GM19397 (cell line): ENCODE measurements at regions not wholly inside any gene's neighbourhood (a gene's known extent, or its start where the extent isn't known, plus 50 kb on each side); places are given as distances from the start of the nearest gene placed in this dataset.
A peak's percentile ranks its signal among the peaks of the same experiment; 100 is the strongest.
"Not testable (repeated sequence)": the region's sequence is repeated elsewhere in the genome, so short reads cannot be mapped to it uniquely, and the experiment has no call there.

Experiments used
- ATAC-seq: cut with Tn5 transposase; IDR thresholded peaks from one replicate; pipeline ENCODE4 v1.9.1; 2021; ENCODE audit warnings: mild to moderate bottlenecking, moderate library complexity; ENCODE audit not compliant: unreplicated experiment

DNA sequence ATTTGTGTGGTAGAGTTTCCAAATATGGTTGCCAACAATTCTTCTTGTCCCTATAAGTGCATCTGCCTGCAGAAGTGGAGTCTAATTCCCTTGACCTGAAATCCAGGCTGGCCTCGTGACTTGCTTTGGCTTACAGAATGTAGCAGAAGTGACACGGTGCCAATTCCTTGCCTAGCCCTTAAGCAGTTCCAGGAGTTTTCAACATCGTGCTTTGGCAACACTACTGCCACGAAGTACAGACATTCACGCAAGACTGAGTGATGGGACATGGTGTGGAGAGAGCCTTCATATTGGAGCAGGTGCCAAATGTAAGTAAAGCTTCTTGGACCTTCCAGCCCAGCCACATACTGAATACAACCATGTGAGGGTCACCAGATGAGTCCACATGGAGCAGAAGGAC lies 92.9 kb upstream of the NEK6 start:
- no peak for ATAC-seq

DNA sequence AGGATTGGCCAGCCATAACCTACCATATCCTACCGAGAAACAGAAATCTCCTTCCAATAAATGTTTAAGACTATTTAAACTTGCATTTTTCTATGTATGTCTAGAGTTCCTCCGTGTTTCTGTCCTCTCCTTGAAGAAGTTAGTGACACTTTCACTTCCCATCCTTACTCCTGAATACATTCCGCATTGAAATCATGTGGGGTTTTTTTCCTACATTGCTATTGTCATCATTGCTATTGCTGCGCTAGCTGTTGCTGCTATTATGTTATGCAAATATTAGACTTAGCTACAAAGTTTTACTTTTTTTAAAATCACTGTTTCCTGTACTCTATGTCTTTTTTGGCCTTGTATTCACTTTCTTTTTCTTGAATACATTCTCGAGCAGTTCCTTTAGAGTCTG lies 83.3 kb upstream of the NEK6 start:
- no peak for ATAC-seq

DNA sequence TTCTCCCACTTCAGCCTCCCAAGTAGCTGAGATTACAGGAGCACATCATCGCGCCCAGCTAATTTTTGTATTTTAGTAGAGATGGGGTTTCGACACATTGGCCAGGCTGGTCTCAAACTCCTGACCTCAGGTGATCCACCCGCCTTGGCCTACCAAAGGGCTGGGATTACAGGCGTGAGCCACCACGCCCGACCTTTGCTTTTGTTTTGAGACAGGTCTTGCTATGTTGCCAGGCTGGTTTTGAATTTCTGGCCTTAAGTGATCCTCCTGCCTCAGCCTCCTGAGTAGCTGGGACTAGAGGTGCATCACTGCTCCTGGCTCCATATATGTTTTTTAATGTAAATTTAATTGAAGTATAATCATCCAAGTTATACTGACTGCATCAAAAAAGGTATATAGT lies 80.2 kb upstream of the NEK6 start:
- ATAC-seq, result not testable (repeated sequence)

DNA sequence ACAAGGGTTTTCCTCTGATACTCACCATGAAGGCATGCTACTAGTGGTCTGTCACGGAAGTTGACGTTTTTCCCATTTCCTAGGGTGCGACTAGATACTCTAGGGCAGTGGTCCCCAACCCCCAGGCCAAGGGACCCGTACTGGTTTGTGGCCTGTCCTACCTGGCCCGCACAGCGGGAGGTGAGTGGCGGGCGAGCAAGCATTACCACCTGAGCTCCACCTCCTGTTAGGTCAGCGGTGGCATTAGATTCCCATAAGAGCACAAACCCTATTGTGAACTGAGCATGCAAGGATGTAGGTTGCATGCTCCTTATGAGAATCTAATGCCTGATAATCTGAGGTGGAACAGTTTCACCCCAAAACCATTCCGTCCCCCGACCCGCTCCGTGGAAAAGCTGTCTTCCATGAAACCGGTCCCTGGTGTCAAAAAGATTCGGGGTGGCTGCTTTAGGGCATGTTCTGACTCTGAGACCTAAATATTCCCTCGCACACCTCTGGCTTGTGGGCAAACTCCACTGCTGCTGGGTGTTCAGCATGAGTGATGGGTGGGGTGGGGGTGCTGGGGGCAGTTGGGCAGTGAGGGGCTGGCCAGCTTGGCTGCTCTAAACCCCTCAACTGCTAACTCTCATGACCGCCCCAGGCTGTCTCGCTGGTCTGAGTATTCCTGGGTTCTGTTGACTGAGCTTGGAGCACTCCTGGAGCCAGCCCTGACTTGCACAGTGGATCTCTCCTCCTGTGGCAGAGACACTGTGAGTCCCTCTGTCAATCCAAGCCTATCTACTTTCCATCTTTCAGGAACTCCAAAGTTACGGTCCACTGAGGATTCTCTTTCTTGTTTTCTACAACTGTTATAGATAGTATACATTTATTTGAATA lies 78.3 kb upstream of the NEK6 start:
- no peak for ATAC-seq

DNA sequence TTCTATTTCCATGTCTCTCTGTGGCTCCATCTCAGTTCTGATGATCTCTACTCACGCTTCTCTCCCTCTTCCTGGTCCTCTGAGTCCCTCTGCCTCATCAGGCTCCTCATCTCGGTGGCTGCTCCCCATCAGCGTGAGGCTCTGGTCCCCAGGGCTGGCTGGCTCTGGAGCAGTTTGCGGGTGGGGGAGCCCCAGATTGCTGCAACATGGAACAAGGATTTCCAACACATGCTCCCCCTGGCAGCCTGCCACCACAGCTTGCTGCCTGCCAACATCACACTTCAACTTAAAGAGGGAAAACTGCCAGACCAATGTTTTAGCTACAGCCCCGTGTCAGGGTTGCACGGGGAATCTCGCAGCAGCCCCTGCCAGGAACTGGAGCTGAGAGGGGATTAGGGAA lies 77.2 kb upstream of the NEK6 start:
- no peak for ATAC-seq

DNA sequence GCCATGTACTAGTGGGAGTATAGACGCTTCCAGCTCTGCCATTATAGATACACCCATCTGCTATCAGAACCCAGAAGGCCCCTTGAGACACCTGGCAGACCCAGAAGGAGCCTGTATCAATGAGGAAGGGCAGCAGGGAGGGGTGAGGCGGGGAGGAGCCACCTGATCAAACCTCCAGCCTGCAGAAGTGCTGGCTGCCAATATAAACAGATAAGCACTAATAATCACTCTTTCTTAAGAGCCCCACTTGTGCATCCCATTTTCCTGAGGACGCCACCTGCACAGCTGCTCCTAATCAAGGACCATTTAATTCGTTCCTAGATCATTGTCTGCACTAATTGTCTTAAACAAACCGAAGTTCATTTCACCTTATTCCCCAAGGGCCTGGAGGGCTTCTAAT lies 75.0 kb upstream of the NEK6 start:
- no peak for ATAC-seq

DNA sequence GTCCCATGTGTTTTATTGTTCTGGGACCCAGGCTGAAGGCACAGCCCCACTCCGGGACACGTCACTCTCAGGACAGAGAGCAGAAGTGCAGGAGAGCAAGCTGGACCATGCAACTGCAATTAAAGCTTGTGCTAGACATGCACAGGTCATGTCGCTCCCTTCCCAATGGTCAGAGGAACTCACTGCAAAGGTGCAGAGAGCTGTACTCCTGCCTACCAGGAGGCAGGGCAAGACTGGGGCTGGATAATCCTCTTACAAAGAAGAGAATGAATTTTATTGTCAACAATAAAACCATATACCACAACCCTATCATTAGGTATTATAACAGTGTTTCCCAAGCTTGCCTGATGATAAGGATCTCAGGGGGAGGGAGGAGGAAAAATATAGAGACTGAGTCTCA lies 74.0 kb upstream of the NEK6 start:
- ATAC-seq, result no peak

DNA sequence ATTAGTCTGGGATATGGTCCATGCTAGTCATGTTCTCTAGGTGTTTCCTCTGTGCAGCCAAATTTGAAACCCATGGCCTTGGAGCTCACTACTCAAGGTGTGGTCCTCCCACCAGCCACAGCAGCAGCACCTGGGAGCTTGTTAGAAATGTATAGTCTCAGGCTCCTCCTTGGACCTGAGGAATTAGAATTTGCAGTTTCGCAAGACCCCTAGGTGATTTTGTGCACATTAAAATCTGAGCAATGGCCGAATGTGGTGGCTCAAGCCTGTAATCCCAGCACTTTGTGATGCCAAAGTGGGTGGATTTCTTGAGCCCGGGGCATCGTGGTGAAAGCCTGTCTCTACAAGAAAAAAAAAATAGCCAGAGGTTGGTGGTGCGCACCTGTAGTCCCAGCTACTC lies 72.3 kb upstream of the NEK6 start:
- ATAC-seq, result no peak

DNA sequence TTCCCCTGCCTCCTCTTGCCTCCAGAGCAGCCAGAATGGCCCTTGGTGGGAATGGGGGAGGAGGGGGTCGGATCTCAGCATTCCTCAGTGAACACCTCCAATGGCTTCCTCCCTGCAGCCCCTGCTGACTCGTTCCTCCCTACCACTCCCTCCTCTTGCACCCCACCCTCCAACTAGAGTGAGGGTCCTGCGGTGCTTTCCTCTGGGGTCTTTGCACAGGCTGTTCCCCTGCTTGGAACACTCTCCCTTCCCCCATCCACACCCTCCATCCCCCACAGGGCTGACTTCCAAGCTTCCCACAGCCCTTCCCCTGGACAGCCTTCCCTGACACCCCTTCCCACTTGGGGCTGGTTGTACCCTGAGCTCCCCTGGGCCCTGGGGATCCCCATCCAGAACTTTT lies 70.4 kb upstream of the NEK6 start:
- ATAC-seq, result no peak

DNA sequence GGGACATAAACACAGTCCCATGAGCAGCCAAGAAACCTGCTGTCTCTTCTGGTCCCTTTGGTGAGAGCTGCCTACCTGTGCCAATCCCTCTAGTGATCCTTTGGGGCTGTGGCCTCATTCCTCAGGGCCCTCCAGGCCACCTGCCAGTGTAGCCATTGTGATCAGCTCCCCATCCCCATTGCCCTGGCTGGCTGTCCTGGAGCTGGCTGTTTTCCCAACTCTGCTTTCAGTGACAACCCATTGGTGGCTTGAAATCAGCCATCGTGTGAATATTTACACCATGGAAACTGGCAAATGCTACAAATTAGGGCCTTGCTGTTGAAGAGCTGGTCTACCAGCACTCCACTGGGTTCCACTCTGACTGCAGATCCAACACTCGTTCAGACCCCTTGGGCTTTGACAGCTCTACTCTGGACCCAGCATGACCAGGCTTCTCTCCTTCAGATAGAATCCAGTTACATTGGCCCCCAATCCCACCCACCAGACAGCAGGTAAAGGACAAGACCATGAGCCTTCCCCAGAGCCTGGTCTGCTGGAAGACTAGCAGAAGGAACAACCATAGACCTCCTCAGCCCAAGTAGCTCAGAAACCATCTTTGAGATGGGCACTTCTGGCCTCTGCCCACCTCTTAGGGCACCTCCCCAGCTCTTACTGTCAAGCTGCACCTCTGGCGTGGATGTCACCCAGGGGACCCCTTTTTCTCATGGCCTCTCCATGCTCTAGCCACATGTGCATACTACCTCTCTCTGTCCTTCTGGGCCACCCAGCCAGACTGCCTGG lies 69.2 kb upstream of the NEK6 start:
- ATAC-seq, result no peak

DNA sequence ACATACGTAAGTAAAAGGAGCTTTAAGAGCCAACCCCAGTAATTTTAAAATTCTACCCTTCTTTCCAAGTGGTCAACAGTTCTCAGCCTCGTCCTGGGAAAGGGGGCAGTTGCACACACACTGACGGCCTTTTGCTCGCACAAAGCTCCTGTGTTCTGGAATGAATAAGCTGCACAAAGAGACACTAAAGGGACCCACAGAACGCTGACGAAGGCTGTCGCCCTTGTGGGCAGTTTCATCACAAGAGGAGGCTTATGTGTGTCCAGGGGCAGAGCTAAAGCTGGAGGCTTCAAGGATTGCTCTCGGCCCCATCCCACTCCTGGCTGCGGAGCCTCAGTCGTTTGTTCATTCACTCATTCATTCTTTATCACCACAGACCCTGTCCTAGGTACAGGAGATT lies 67.0 kb upstream of the NEK6 start:
- ATAC-seq, result no peak

DNA sequence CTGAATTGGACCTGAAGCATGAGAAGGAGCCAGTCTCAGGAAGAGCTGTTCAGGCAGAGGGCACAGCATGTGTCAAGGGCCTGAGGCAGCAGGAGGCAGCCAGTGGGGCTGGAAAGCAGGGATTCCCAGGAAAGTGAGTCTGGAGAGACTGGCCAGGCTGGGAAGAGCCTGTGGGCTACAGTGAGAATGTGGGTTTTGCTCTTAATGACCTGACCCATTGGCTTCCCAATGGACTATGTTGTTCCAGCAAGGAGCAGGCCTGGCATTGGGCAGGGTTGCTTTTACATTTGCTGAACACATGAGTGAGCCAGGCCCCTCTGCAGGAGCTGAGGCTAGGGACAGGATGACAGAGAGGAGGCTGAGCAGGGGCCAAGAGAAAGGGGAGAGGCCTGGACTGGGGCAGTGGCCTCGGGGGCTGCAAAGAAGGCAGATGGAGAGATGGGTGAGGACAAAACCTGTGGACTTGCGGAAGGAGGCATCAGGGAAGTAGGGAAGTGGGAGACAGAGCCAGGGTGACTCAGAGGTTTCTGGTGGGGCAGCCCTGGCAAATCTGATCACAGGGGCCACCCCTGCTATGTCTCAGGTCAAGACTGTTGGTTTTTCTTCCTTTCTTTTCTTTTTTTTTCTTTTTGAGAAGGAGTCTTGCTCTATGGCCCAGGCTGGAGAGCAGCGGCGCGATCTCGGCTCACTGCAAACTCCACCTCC lies 65.9 kb upstream of the NEK6 start:
- no peak for ATAC-seq

DNA sequence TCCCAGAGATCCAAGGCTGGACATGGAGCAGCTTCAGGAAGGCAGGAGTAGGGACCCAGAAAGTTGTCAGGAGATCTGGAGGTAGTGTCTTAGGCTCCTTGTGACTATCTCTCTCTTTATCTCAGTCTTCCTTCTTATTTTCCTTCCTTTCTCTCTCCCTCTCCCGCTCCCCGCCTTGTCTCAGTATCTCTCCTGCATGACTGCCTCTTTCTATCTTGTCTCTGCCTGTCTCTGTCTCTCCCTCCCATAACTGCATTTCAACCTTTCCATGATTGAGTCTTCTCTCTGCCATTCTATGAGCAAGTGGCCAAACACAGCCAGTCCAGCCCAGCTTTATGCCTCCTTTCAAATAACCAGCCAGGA lies 61.0 kb upstream of the NEK6 start:
- no peak for ATAC-seq

DNA sequence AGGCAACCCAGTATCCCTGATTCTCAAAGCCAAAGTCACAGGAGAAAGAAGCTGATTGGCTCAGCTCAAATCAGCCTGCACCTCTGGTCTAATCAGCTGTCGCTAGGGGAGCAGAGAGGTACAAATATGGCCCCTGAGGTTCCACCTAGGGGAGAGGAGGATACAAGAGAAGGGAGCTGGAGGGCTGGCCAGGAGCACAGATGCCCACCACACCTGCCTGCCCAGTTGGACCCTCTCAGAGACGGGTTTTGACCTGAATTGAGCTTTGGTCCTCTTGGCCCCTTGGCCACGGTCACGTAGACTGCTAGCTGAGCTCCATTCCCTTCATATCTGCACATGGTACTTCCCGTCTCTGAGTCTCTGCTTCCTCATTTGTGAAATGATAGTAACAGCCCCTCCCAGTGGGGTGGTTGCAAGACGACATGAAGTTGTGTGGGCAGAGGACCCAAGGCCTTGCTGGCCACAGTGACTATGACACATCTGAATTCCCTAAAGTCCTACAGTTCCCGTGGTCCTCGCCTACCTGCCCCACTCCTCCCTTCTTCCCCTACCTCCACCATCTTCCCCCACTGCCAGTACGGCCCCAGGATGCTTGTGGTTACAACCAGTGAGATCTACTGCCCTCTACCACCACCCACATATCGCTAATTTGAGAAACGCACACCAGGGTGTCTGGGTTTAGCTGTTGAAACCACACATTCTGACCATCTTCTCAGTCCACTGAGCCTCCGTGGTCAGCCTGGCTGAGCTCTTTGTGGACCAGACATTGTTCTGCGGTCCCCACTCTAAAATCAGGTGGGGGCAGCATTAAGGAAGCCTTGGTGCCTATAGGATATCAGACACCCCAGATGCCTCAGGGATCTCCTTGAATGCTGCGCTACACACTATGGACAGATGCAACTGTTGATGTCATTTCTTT lies 60.3 kb upstream of the NEK6 start:
- ATAC-seq, result peak; percentile 45

DNA sequence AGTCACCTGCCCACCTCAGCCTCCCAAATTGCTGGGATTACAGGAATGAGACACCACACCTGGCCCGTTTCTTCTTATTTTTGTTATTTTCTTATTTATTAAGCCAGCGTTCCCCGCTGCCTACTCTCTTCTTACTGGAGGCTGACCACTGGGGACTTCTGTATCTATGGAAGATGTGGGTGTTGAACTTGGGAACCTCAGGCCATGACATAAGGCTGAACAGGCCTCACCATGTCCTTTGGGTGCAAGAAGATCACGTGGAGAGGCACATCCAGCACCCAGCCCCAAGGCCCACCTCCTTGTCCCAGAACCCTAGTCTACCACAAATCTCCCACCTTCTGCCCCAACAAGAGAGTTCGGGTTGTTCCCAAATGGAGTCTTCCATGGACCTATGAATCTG lies 59.4 kb upstream of the NEK6 start:
- no peak for ATAC-seq

DNA sequence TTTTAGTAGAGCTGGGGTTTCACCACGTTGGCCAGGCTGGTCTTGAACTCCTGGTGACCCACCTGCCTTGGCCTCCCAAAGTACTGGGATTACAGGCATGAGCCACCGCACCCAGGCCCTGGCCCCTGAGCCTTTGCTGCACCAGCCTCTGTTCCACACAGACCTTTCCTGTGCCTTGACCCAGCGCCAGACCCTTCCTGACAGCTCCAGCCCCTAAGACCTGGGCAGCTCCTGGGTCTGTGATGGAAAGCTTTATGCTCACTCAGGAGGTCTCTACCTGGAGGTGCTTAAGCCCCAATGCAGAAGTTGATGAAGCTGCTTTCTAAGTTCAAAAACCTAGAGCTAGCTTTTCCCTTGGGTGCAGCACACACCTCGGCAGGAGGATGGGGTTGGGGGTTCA lies 58.8 kb upstream of the NEK6 start:
- no peak for ATAC-seq

DNA sequence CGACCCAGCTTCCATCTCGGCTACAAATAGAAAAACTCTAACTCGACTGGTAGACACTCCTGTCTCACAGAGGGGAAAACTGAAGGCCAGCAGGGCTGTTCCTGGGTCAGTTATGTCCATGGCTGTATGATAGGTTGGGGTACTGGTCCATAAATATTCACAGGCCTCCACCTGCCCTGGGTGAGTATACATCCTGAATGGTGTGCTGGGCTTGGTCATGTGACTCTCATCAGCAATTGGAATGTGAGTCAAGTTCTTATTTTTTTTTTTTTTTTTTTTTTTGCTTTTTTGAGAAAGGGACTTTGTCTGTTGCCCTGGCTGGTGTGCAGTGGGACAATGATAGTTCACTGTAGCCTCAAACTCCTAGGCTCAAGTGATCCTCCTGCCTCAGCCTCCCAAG lies 58.3 kb upstream of the NEK6 start:
- no peak for ATAC-seq

DNA sequence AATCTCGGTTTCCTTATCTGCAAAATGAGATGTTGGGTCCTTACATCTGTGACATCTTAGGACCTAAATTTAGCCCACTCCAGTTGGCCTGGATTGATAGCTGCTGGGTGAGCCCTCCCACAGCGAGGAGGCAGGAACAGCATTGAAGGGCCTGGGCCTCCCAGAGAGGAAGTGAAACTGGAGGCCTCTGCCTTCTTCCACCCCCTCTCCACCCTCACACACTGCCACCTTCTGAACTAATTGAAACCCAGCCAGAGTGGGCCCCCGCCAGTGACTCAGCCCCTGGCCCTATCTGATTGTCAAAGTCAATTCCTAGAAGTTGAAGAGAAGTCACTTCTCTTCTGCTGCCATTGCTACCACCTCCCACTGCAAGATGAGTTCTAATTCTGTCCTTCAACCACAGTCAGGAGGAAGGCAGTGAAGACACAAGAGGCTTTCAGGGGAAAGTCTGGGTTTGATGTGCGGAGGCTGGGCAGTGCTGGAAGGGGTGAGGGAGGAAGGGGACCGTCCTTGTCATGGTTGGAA lies 55.2 kb upstream of the NEK6 start:
- peak; percentile 78 for ATAC-seq

DNA sequence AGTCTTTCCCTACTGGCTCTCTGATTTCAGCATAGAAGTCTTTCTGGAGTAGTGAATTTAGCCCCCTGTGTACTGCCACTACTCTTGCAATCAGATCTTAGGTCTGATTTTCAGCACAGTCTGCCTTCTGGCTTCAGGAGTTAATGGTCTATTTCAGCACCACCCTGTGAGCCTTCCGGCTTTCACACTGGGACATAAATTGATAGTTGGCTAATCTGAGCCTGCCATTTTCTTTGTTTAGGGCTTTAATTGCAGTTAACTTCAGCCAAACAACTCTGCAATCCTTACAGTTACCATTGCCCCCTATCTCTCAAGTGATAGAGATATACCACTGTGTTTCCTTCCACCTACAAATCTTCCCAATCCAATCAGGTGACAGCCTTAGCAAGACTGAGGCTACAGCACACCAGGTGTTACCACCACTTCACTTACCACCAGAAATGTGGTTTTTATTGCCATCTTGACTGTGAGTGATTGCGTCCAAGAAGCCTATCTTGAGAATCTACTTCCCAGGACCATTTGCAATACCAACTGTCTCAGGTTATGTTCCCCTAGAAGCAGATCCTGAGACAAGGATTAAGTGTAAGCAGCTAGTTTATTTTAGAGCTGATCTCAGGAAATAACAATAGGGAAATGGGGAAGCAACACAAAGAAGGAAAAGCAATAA lies 51.9 kb upstream of the NEK6 start:
- no peak for ATAC-seq

DNA sequence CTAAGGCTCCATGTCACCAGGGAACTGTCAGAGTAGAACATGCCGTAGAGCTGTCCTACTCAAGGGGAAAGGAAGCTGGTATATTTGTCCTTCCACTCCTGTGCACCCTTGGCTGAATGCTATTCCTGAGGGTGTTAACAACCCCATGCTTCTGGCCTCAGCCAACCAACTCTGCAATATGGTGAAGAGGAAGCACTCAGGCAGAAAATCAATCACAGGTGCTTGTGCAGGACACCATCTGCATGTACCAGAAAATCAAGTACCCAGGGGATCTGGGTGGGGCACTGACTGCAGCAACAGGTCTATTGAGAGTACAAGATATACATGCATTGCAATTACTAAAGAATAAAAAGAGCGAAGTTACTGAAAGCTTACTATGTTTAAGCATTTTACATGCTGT lies 51.4 kb upstream of the NEK6 start:
- ATAC-seq, result no peak
